RWPE1 (cell line): ENCODE measurements at regions not wholly inside any gene's neighbourhood (a gene's known extent, or its start where the extent isn't known, plus 50 kb on each side); places are given as distances from the start of the nearest gene placed in this dataset.

Experiments
- CTCF ChIA-PET: fragments of 350-600 bp; sonication (Branson Sonifier 250); formaldehyde crosslinking; extraction: SDS; loops from one replicate; lab custom pipeline; 2021; lab: Yijun Ruan, JAX
- POLR2A ChIA-PET: fragments of 400-600 bp; formaldehyde crosslinking; extraction: SDS; loops from one replicate; lab custom pipeline; 2020; ENCODE audit warnings: antibody characterized with exemption; ENCODE audit not compliant: low non-redundant PET; lab: Yijun Ruan, JAX
- DNase-seq: peaks from one replicate; pipeline ENCODE4 v3.0.0; 2012; ENCODE audit warnings: low spot score
- H3K27ac ChIP-seq: fragments of 450-650 bp; 2 replicates; pipeline ENCODE4 v1.5.1; 2017
- CTCF ChIP-seq: fragments of 450-650 bp; conservative IDR thresholded peaks from 2 replicates; pipeline ENCODE4 v1.5.1; 2017; ENCODE audit warnings: low read depth, mild to moderate bottlenecking

- TF ChIP-seq CTCF, result no peak
- no peak overlapping the region for H3K27ac ChIP-seq
- CTCF ChIA-PET, result no interaction called here
- no peak for DNase-seq
- POLR2A ChIA-PET, result no interaction called here
Observed at GRCh38 chr1:195141294-195141693, 1466.9 kb downstream of the KCNT2 start.

GRCh38 chr1:195130598-195130997, 1477.6 kb downstream of the KCNT2 start:
- ChIA-PET CTCF (no interaction called here), POLR2A (no interaction called here)
- no peak for DNase-seq
- no peak for TF ChIP-seq CTCF
- no peak overlapping the region for H3K27ac ChIP-seq

- POLR2A ChIA-PET, result no interaction called here
- no peak for TF ChIP-seq CTCF
- no peak overlapping the region for H3K27ac ChIP-seq
- CTCF ChIA-PET, result no interaction called here
- DNase-seq, result no peak
Observed at GRCh38 chr1:195122497-195122896, 1485.7 kb downstream of the KCNT2 start.

- DNase-seq, result no peak
- no peak overlapping the region for H3K27ac ChIP-seq
- ChIA-PET CTCF (no interaction called here), POLR2A (no interaction called here)
- TF ChIP-seq CTCF, result no peak
Observed at GRCh38 chr1:195113471-195113870, 1494.8 kb downstream of the KCNT2 start.

GRCh38 chr1:195105773-195106172, 1502.5 kb downstream of the KCNT2 start:
- CTCF ChIA-PET, result no interaction called here
- no peak for TF ChIP-seq CTCF
- POLR2A ChIA-PET, result no interaction called here
- no peak for DNase-seq
- no peak overlapping the region for H3K27ac ChIP-seq

- no peak for TF ChIP-seq CTCF
- CTCF ChIA-PET, result no interaction called here
Observed at GRCh38 chr1:195105281-195105680, 1503.0 kb downstream of the KCNT2 start.

GRCh38 chr1:195097316-195097715, 1510.9 kb downstream of the KCNT2 start:
- H3K27ac ChIP-seq, result no peak overlapping the region
- ChIA-PET POLR2A (no interaction called here), CTCF (interaction anchor here (0.6 to 0.7 kb wide), 2 partner anchors 10 to 1417 kb away, joined by 3 read pairs; no protein-coding TSS in a partner anchor)
- DNase-seq, result peak; percentile 58
- TF ChIP-seq CTCF, result no peak

More at GRCh38 chr1:195105281-195105680, 1503.0 kb downstream of the KCNT2 start:
- POLR2A ChIA-PET, result no interaction called here
- no peak for DNase-seq
- H3K27ac ChIP-seq, result no peak overlapping the region
